IMR-90 (cell line): ENCODE measurements at regions not wholly inside any gene's neighbourhood (a gene's known extent, or its start where the extent isn't known, plus 50 kb on each side); places are given as distances from the start of the nearest gene placed in this dataset.

ENCODE experiments used
- ATAC-seq: fragments of 200-7000 bp; cut with Tn5 transposase; 2 replicates; pipeline ENCODE4 v1.9.1; 2020; ENCODE audit warnings: low read depth, mild to moderate bottlenecking, moderate library complexity
- BruUV-seq: library from RNA; stranded (reverse); fragments of 400-500 nt; replicated peaks from 2 replicates; lab custom pipeline; 2021; lab: Mats Ljungman, UMichigan
- CTCF ChIA-PET: fragments of 300-600 bp; formaldehyde crosslinking; extraction: SDS; loops from one replicate; lab custom pipeline; 2021; ENCODE audit warnings: antibody characterized with exemption; lab: Yijun Ruan, JAX
- POLR2A ChIA-PET: fragments of 300-600 bp; sonication (Branson Sonifier 250); formaldehyde crosslinking; loops from one replicate; lab custom pipeline; 2022; ENCODE audit warnings: antibody characterized with exemption; ENCODE audit not compliant: unreplicated experiment; lab: Charles Lee
- DNase-seq: peaks from one replicate; pipeline ENCODE4 v3.0.0; 2013
- H2AFZ ChIP-seq: replicated peaks from 2 replicates; pipeline ENCODE3; 2013; ENCODE audit warnings: low read length, mild to moderate bottlenecking; ENCODE audit not compliant: poor library complexity
- H2AK5ac ChIP-seq: 2 replicates; pipeline ENCODE4 v1.6.1; 2013; ENCODE audit warnings: low read depth, low read length, inconsistent platforms
- H2AK9ac ChIP-seq: replicated peaks from 2 replicates; pipeline ENCODE3; 2013; ENCODE audit warnings: mild to moderate bottlenecking, low read depth, low read length, moderate library complexity; ENCODE audit not compliant: poor library complexity
- H2BK120ac ChIP-seq: 2 replicates; pipeline ENCODE4 v1.6.1; 2013; ENCODE audit warnings: low read depth, low read length, inconsistent platforms
- H2BK15ac ChIP-seq: 3 replicates; pipeline ENCODE4 v1.6.1; 2013; ENCODE audit warnings: low read depth, low read length, inconsistent platforms
- H2BK20ac ChIP-seq: 2 replicates; pipeline ENCODE4 v1.6.1; 2013; ENCODE audit warnings: low read depth, mild to moderate bottlenecking, inconsistent platforms, low read length, moderate library complexity
- H2BK5ac ChIP-seq: 2 replicates; pipeline ENCODE4 v1.6.1; 2013; ENCODE audit warnings: mild to moderate bottlenecking, low read depth, low read length, inconsistent platforms; ENCODE audit not compliant: poor library complexity, severe bottlenecking
- H3K14ac ChIP-seq: replicated peaks from 2 replicates; pipeline ENCODE4 v1.6.1; 2013; ENCODE audit warnings: low read depth, low read length, inconsistent platforms
- H3K18ac ChIP-seq: 2 replicates; pipeline ENCODE4 v1.6.1; 2013; ENCODE audit warnings: low read depth, low read length, control low read depth
- H3K23ac ChIP-seq: 2 replicates; pipeline ENCODE4 v1.6.1; 2013; ENCODE audit warnings: low read depth, low read length, inconsistent platforms
- H3K27ac ChIP-seq: 2 replicates; pipeline ENCODE4 v1.5.1; 2013; ENCODE audit warnings: mild to moderate bottlenecking, control low read depth, low read length; ENCODE audit not compliant: insufficient read depth
- H3K27me3 ChIP-seq: 2 replicates; pipeline ENCODE4 v1.6.1; 2013; ENCODE audit warnings: low read length; ENCODE audit not compliant: control insufficient read depth, insufficient read depth
- H3K36me3 ChIP-seq: 2 replicates; pipeline ENCODE4 v1.6.1; 2013; ENCODE audit warnings: low read length, mixed read lengths; ENCODE audit not compliant: control insufficient read depth, insufficient read depth
- H3K4ac ChIP-seq: 2 replicates; pipeline ENCODE4 v1.6.1; 2013; ENCODE audit warnings: low read depth, low read length, inconsistent platforms
- H3K4me1 ChIP-seq: 2 replicates; pipeline ENCODE4 v1.6.1; 2013; ENCODE audit warnings: low read length, mixed read lengths; ENCODE audit not compliant: control insufficient read depth, insufficient read depth
- H3K4me2 ChIP-seq: 2 replicates; pipeline ENCODE4 v1.6.1; 2013; ENCODE audit warnings: low read depth, mild to moderate bottlenecking, control low read depth, low read length, moderate library complexity
- H3K4me3 ChIP-seq: 2 replicates; pipeline ENCODE4 v1.5.1; 2013; ENCODE audit warnings: low read depth, mild to moderate bottlenecking, control low read depth, low read length, moderate library complexity; ENCODE audit not compliant: insufficient read depth
- H3K56ac ChIP-seq: 2 replicates; pipeline ENCODE4 v1.6.1; 2013; ENCODE audit warnings: low read length, inconsistent platforms; ENCODE audit not compliant: insufficient read depth; ENCODE audit errors: extremely low read depth
- H3K79me1 ChIP-seq, 2 experiments: 2 replicates each; pipeline ENCODE4 v1.6.1; 2013; ENCODE audit warnings: low read length in 2 of 2, inconsistent platforms in 1 of 2, low read depth in 1 of 2
- H3K9ac ChIP-seq: 2 replicates; pipeline ENCODE4 v1.6.1; 2013; ENCODE audit warnings: low read depth, low read length, control low read depth
- H3K9me1 ChIP-seq: 2 replicates; pipeline ENCODE4 v1.6.1; 2013; ENCODE audit warnings: low read length, inconsistent platforms; ENCODE audit not compliant: insufficient read depth
- H3K9me3 ChIP-seq: 2 replicates; pipeline ENCODE4 v1.6.1; 2013; ENCODE audit warnings: low read length; ENCODE audit not compliant: control insufficient read depth, insufficient read depth
- H4K20me1 ChIP-seq: 2 replicates; pipeline ENCODE4 v1.6.1; 2013; ENCODE audit warnings: low read length, inconsistent platforms; ENCODE audit not compliant: insufficient read depth
- H4K5ac ChIP-seq: 2 replicates; pipeline ENCODE4 v1.6.1; 2013; ENCODE audit warnings: mild to moderate bottlenecking, low read depth, low read length, control low read depth
- H4K8ac ChIP-seq, 2 experiments: 2 replicates each; pipeline ENCODE4 v1.6.1; 2013; ENCODE audit warnings: low read depth in 2 of 2, low read length in 2 of 2, control low read depth in 1 of 2, inconsistent platforms in 1 of 2
- H4K91ac ChIP-seq: 2 replicates; pipeline ENCODE4 v1.6.1; 2013; ENCODE audit warnings: low read depth, low read length, inconsistent platforms; ENCODE audit not compliant: insufficient read depth
- CEBPB ChIP-seq: IDR thresholded peaks from 2 replicates; pipeline ENCODE4 v1.6.1; 2012; ENCODE audit warnings: low read depth, low read length, improper control_type of control experiment
- SMC3 ChIP-seq: fragments of 150-350 bp; IDR thresholded peaks from 2 replicates; pipeline ENCODE4 v1.6.1; 2016; ENCODE audit warnings: low read depth, mild to moderate bottlenecking, antibody characterized with exemption, low read length, moderate library complexity
- WGBS, 2 experiments: methylation state at CpG; one replicate each; pipeline versions ENCODE4 v1.1.5 to v1.1.7; 2013; ENCODE audit warnings: missing lambda C conversion rate in 2 of 2; ENCODE audit not compliant: insufficient read length in 1 of 2; ENCODE audit errors: extremely low coverage in 2 of 2; 5-methylcytosine and 5-hydroxymethylcytosine counted together
- dilution Hi-C: fragments of 300-500 bp; cut with HindIII; formaldehyde crosslinking; loops from one replicate; pipeline ENCODE4 v1.14.3; 2018; ENCODE audit warnings: low sequenced_read_pairs; ENCODE audit not compliant: unreplicated experiment
- in situ Hi-C: fragments of 300-500 bp; cut with MboI; formaldehyde crosslinking; loops from 3 replicates; pipeline ENCODE4 v1.14.3; 2019; ENCODE audit warnings: low sequenced_read_pairs, inconsistent platforms, mixed read lengths
- intact Hi-C: fragments of 100-400 bp; cut with micrococcal nuclease; formaldehyde crosslinking; loops from 2 replicates; pipeline ENCODE4 v1.10.0; 2022

DNA sequence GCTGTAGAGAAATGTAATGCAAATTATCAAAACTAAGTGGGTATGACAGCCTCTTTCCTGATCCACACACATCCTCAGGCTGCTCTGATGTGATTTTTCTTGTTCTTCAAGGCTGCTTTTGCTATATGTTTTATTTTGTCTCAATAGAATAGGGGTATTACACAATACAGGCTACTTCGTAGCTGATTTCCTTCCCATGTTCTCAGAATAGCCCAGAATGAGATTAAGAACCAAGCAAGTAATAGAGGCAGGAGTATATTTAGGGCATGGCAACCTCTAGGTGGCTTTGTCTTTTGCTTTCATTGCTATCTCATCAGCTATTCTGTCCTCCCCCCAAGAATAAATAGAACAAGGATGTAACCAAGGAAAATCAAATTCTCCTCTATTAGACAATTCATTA, 241.8 kb downstream of the ALDH8A1 start:
- Histone ChIP-seq H3K23ac (no peak overlapping the region), H3K27me3 (no peaks in the 10 kb centered on the region), H2AK9ac (no peak overlapping the region), H3K18ac (no peak overlapping the region), H4K91ac (no peak overlapping the region), H2AFZ (no peak overlapping the region), H3K36me3 (no peaks in the 10 kb centered on the region), H3K56ac (no peak overlapping the region), H3K4me2 (no peak overlapping the region), H2AK5ac (no peak overlapping the region; the same call in 1 of the 2 replicates), H3K14ac (0 out of 2 replicates have a peak overlapping the region, but pooled peaks have one; percentile 88), H2BK20ac (peak overlapping the region; percentile 96; the same call in 1 of the 2 replicates), H4K5ac (no peak overlapping the region), H3K9me3 (no peaks in the 10 kb centered on the region), H2BK15ac (no peak overlapping the region), H3K9ac (no peak overlapping the region), H3K4me3 (no peak overlapping the region), H3K27ac (no peak overlapping the region), H2BK120ac (peak overlapping the region; percentile 78), H3K4ac (no peak overlapping the region), H2BK5ac (no peak overlapping the region), H4K20me1 (no peaks in the 10 kb centered on the region), H3K9me1 (0 out of 2 replicates have a peak, but pooled peaks cover 4% of the 10 kb centered on the region), H3K4me1 (peaks cover 12% of the 10 kb centered on the region), H3K79me1 (no peaks in the 10 kb centered on the region), H4K8ac (peak overlapping the region in 1 of 2 experiments; percentile 22; a peak in 2 of 4 replicates)
- DNase-seq (no peak), ATAC-seq (no peak)
- ChIA-PET CTCF (interaction anchor here (1.0 kb wide), 1 partner anchor 530 kb away, joined by 3 read pairs; no protein-coding TSS in a partner anchor), POLR2A (no interaction called here)
- intact Hi-C loops (no loop called here), in situ Hi-C loops (no loop called here), dilution Hi-C loops (no loop called here)
- TF ChIP-seq SMC3 (no peak), CEBPB (peak; percentile 76)
- BruUV-seq, result no TSS peak
- no CpG with 5 or more reads among the region's 1 CpG for WGBS, 2 experiments
